Panc1 (cell line): ENCODE measurements at regions not wholly inside any gene's neighbourhood (a gene's known extent, or its start where the extent isn't known, plus 50 kb on each side); places are given as distances from the start of the nearest gene placed in this dataset.

Source experiments
- ATAC-seq: fragments of 200-7000 bp; cut with Tn5 transposase; 2 replicates; pipeline ENCODE4 v1.9.1; 2020; ENCODE audit warnings: mild to moderate bottlenecking, moderate library complexity
- BruUV-seq: library from RNA; stranded (reverse); fragments of 400-500 nt; replicated peaks from 2 replicates; lab custom pipeline; 2021; lab: Mats Ljungman, UMichigan
- CTCF ChIA-PET: fragments of 300-600 bp; sonication (Branson Sonifier 250); formaldehyde crosslinking; loops from one replicate; lab custom pipeline; 2022; ENCODE audit warnings: antibody characterized with exemption; lab: Charles Lee
- POLR2A ChIA-PET: fragments of 300-600 bp; sonication (Branson Sonifier 250); formaldehyde crosslinking; loops from one replicate; lab custom pipeline; 2022; ENCODE audit warnings: antibody characterized with exemption; lab: Charles Lee
- DNase-seq: peaks from one replicate; pipeline ENCODE4 v3.0.0-alpha.2; 2010; ENCODE audit warnings: low read depth, low spot score
- H3K27ac ChIP-seq: 2 replicates; pipeline ENCODE4 v1.5.1; 2011; ENCODE audit warnings: mild to moderate bottlenecking, low read length, inconsistent platforms
- H3K27me3 ChIP-seq: fragments of 200-500 bp; sonication (Bioruptor generic); 2 replicates; pipeline ENCODE4 v1.6.0; 2014; ENCODE audit warnings: low read length, inconsistent platforms; ENCODE audit not compliant: control insufficient read depth, insufficient read depth
- H3K36me3 ChIP-seq: fragments of 200-500 bp; sonication (Bioruptor generic); 2 replicates; pipeline ENCODE4 v1.5.1; 2014; ENCODE audit warnings: inconsistent platforms, mild to moderate bottlenecking, low read length, moderate library complexity; ENCODE audit not compliant: control insufficient read depth, insufficient read depth
- H3K4me1 ChIP-seq: 2 replicates; pipeline ENCODE4 v1.5.1; 2011; ENCODE audit warnings: inconsistent platforms, mild to moderate bottlenecking, low read length, moderate library complexity; ENCODE audit not compliant: control insufficient read depth, insufficient read depth
- H3K4me3 ChIP-seq, 2 experiments: 2 replicates each; pipeline ENCODE4 v1.5.1; 2011 to 2012; ENCODE audit warnings: low read depth in 2 of 2, low read length in 2 of 2, mild to moderate bottlenecking in 2 of 2, inconsistent platforms in 1 of 2, moderate library complexity in 1 of 2
- H3K9me3 ChIP-seq: fragments of 200-500 bp; sonication (Bioruptor generic); 2 replicates; pipeline ENCODE4 v1.5.1; 2014; ENCODE audit warnings: low read depth, mild to moderate bottlenecking, inconsistent platforms, low read length, moderate library complexity; ENCODE audit not compliant: control insufficient read depth, insufficient read depth
- POLR2AphosphoS5 ChIP-seq: IDR thresholded peaks from 2 replicates; pipeline ENCODE4 v1.6.1; 2012; ENCODE audit warnings: mild to moderate bottlenecking, low read depth, low read length, moderate library complexity
- REST ChIP-seq, 2 experiments: IDR thresholded peaks; 2 replicates each; pipeline ENCODE4 v1.6.1; 2011 to 2012; ENCODE audit warnings: low read depth in 2 of 2, control low read depth in 1 of 2, low read length in 1 of 2, mild to moderate bottlenecking in 1 of 2, moderate library complexity in 1 of 2; ENCODE audit not compliant: insufficient read depth in 1 of 2
- SIN3A ChIP-seq: IDR thresholded peaks from 2 replicates; pipeline ENCODE4 v1.6.1; 2012; ENCODE audit warnings: low read depth, mild to moderate bottlenecking, low read length, moderate library complexity, borderline replicate concordance; ENCODE audit not compliant: insufficient read depth
- TCF7L2 ChIP-seq: IDR thresholded peaks from 2 replicates; pipeline ENCODE4 v1.6.1; 2011; ENCODE audit warnings: mild to moderate bottlenecking, low read depth, low read length, inconsistent platforms
- in situ Hi-C: cut with HindIII; loops from 2 replicates; pipeline ENCODE4 v1.10.0; 2016; ENCODE audit warnings: low sequenced_read_pairs, low pct_unique_long_range_greater_than_20kb
- intact Hi-C: fragments of 100-400 bp; cut with micrococcal nuclease; formaldehyde crosslinking; loops from one replicate; pipeline ENCODE4 v1.10.0; 2022; ENCODE audit not compliant: unreplicated experiment
- TF ChIP-seq, protein P1 (sequence below): fragments of 450-650 bp; IDR thresholded peaks from 2 replicates; pipeline ENCODE4 v1.5.1; 2017; ENCODE audit warnings: mild to moderate bottlenecking

DNA sequence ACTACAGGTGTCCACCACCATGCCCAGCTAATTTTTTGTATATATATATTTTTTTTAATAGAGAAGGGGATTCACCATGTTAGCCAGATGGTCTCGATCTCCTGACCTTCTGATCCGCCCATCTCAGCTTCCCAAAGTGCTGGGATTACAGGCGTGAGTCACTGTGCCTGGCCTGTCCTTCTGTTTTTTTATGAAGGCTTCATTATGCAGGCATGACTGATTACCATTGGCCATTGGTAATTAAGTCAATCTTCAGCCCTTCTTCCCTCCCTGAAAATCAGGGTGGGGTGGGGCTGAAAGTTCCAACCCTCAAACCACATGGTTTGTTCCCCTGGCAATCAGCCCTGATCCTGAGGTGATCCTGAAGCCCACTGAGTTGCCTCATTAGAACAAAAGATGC lies 336.9 kb downstream of the PTTG2 start:
- intact Hi-C loops (no loop called here), in situ Hi-C loops (no loop called here)
- no peaks in the 10 kb centered on the region for H3K36me3 ChIP-seq
- DNase-seq (no peak), ATAC-seq (no peak)
- no peaks in the 10 kb centered on the region for H3K4me1 ChIP-seq
- no peak overlapping the region for H3K4me3 ChIP-seq
- BruUV-seq = no TSS peak
- ChIA-PET CTCF (no interaction called here), POLR2A (no interaction called here)
- no peak for TF ChIP-seq REST (IDR thresholded peaks at IDR 0.05; ENCODE audit: insufficient read depth in 1 of 2, low read depth in 2 of 2, low read length in 1 of 2)
- no peak for TF ChIP-seq TCF7L2
- no peak for TF ChIP-seq POLR2AphosphoS5
- TF ChIP-seq, protein P1, sequence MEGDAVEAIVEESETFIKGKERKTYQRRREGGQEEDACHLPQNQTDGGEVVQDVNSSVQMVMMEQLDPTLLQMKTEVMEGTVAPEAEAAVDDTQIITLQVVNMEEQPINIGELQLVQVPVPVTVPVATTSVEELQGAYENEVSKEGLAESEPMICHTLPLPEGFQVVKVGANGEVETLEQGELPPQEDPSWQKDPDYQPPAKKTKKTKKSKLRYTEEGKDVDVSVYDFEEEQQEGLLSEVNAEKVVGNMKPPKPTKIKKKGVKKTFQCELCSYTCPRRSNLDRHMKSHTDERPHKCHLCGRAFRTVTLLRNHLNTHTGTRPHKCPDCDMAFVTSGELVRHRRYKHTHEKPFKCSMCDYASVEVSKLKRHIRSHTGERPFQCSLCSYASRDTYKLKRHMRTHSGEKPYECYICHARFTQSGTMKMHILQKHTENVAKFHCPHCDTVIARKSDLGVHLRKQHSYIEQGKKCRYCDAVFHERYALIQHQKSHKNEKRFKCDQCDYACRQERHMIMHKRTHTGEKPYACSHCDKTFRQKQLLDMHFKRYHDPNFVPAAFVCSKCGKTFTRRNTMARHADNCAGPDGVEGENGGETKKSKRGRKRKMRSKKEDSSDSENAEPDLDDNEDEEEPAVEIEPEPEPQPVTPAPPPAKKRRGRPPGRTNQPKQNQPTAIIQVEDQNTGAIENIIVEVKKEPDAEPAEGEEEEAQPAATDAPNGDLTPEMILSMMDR = no peak
- TF ChIP-seq SIN3A = no peak
- no peaks in the 10 kb centered on the region for H3K27me3 ChIP-seq
- no peak overlapping the region for H3K27ac ChIP-seq
- peaks cover 2% of the 10 kb centered on the region; the same call in 1 of the 2 replicates for H3K9me3 ChIP-seq

DNA sequence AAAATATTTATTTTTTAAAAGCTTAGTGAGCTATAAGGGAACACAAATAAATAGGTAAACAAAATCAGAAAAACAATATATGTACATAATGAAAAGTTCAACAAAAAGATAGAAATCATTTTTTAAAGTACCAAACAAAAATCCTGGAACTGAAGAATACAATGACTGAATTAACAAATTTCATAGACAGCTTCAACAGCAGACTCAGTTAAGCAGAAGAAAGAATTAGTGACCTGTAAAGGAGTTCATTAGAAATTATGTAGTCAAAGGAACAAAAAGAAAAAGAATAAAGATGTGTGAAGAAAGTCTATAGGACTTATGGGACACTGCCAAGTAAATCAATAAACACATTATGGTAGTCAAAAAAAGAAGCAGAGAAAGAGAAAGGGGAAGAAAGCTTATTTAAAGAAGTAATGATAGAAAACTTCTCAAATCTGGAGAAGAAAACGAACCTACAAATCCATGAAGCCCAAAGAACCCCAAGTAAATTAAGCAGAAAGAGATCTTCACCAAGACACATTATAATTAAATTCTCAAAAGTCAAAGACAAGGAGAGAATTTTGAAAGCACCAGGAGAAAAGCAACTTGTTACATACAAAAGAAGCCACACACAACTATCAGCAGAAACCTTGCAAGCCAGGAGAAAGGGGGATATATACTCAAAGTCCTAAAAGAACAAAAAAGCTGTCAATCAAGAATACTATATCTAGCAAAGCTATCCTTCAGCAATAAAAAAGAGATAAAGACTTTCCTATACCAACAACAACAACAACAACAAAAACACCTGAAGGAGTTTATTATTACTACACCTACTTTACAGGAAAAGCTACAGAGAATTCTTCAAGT lies 338.9 kb downstream of the PTTG2 start:
- Histone ChIP-seq H3K36me3 (no peaks in the 10 kb centered on the region), H3K27ac (no peak overlapping the region), H3K27me3 (no peaks in the 10 kb centered on the region), H3K4me1 (no peaks in the 10 kb centered on the region), H3K4me3 (no peak overlapping the region), H3K9me3 (peaks cover 2% of the 10 kb centered on the region; the same call in 1 of the 2 replicates)
- in situ Hi-C loops (no loop called here), intact Hi-C loops (no loop called here)
- ATAC-seq = no peak
- CTCF ChIA-PET = interaction anchor here (0.6 kb wide), 1 partner anchor 20 kb away, joined by 14 read pairs; no protein-coding TSS in a partner anchor
- TF ChIP-seq TCF7L2 (no peak), POLR2AphosphoS5 (no peak), SIN3A (no peak)
- POLR2A ChIA-PET = no interaction called here
- DNase-seq = no peak
- BruUV-seq = no TSS peak

GRCh38 chr4:38302910-38303309 lies 342.7 kb downstream of the PTTG2 start:
- in situ Hi-C loops = no loop called here
- ChIA-PET CTCF (no interaction called here), POLR2A (no interaction called here)
- ATAC-seq (no peak), DNase-seq (no peak)
- no peaks in the 10 kb centered on the region for H3K36me3 ChIP-seq
- intact Hi-C loops = no loop called here
- H3K9me3 ChIP-seq = peaks cover 2% of the 10 kb centered on the region; the same call in 1 of the 2 replicates
- H3K27me3 ChIP-seq = no peaks in the 10 kb centered on the region
- H3K4me1 ChIP-seq = no peaks in the 10 kb centered on the region
- TF ChIP-seq POLR2AphosphoS5 (no peak), REST (IDR thresholded peaks at IDR 0.05; ENCODE audit: insufficient read depth in 1 of 2, low read depth in 2 of 2, low read length in 1 of 2) (no peak), SIN3A (no peak), TCF7L2 (no peak)
- TF ChIP-seq, protein P1 = no peak
- H3K4me3 ChIP-seq = no peak overlapping the region
- H3K27ac ChIP-seq = no peak overlapping the region
- BruUV-seq = no TSS peak
